ENCODE measurements at regions not wholly inside any gene's neighbourhood (a gene's known extent, or its start where the extent isn't known, plus 50 kb on each side); places are given as distances from the start of the nearest gene placed in this dataset.

DNA sequence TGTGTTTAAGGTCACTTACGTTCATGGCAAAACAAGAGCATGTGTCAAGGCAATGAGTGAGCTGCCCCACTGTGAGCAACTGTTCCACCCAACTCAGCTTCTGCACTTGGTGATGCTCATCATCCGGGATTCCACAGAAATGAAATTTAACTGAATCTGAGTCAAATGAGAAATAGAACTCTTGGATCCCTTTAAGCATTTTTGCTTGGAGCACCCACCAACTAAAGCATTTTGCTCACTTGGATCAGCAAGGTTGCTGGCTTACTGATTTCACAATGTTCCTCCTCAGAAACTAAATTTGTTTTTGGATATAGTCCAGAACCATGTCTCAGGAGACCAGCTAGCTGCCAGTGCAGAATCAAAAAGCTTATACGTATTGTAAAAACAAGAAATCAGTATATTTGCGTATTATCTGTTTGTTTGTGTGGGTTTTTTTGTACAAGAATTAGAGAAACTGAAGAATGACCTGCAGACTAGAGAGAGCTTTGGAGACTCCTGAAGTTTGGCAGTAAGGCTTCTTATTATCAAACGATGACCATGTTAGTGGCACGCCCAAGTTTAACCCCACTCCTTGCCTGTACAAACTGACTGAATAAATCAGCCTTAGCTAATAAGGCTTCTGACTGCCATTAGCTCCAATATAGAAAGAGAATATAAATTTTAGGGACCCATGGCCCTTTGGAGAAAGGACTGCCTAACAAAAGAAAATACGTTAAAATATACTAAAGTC is 153.8 kb upstream of the FST start:
- H3K4me1 ChIP-seq, result no peaks in the 10 kb centered on the region
- no peak overlapping the region for H3K4me3 ChIP-seq
- no peaks in the 10 kb centered on the region for H3K27me3 ChIP-seq
- no peaks in the 10 kb centered on the region for H3K9me3 ChIP-seq
- no peak for ATAC-seq
- no peaks in the 10 kb centered on the region for H3K36me3 ChIP-seq
- DNase-seq, result no peak
- TF ChIP-seq, protein P1, sequence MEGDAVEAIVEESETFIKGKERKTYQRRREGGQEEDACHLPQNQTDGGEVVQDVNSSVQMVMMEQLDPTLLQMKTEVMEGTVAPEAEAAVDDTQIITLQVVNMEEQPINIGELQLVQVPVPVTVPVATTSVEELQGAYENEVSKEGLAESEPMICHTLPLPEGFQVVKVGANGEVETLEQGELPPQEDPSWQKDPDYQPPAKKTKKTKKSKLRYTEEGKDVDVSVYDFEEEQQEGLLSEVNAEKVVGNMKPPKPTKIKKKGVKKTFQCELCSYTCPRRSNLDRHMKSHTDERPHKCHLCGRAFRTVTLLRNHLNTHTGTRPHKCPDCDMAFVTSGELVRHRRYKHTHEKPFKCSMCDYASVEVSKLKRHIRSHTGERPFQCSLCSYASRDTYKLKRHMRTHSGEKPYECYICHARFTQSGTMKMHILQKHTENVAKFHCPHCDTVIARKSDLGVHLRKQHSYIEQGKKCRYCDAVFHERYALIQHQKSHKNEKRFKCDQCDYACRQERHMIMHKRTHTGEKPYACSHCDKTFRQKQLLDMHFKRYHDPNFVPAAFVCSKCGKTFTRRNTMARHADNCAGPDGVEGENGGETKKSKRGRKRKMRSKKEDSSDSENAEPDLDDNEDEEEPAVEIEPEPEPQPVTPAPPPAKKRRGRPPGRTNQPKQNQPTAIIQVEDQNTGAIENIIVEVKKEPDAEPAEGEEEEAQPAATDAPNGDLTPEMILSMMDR (IDR thresholded peaks at IDR 0.05), result no peak
- FAIRE-seq, result no peak
- H3K27ac ChIP-seq, result no peak overlapping the region
- 61 to 70% methylated on average over 7 of the region's 7 CpGs for WGBS, 2 donors
- intact Hi-C loops (cut with DNase I), result no loop called here

DNA sequence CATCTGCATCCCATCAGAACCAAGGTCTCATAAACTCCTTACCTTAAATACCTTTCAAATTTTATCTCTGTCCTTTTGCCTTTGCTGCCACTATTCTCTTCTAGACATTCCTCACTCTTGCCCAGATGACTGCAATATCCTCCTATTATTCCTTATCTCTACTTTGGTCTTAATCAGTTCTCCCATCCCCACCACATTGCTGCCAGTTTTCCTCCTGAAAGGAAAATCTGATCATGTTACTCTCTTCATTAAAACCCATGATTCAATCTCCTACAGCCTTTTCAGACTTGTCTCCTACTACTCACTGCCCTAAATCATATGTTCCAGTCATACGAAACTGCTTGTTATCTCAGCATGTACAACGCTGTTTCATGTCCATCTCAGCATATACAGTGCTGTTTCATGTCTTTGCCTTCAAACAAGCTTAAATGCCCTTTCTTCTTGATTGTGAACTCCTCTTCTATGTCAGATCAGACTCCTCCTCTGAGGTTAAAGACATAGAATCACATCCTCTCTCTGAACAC is 152.6 kb upstream of the FST start:
- Histone ChIP-seq H3K4me3 (no peak overlapping the region), H3K36me3 (no peaks in the 10 kb centered on the region), H3K27me3 (no peaks in the 10 kb centered on the region), H3K9me3 (no peaks in the 10 kb centered on the region), H3K27ac (no peak overlapping the region), H3K4me1 (no peaks in the 10 kb centered on the region)
- 63 to 78% methylated on average over 2 of the region's 2 CpGs for WGBS, 2 donors
- intact Hi-C loops (cut with DNase I), result no loop called here
- no peak for ATAC-seq
- no peak for DNase-seq
- TF ChIP-seq, protein P1 (IDR thresholded peaks at IDR 0.05), result no peak
- no peak for FAIRE-seq

DNA sequence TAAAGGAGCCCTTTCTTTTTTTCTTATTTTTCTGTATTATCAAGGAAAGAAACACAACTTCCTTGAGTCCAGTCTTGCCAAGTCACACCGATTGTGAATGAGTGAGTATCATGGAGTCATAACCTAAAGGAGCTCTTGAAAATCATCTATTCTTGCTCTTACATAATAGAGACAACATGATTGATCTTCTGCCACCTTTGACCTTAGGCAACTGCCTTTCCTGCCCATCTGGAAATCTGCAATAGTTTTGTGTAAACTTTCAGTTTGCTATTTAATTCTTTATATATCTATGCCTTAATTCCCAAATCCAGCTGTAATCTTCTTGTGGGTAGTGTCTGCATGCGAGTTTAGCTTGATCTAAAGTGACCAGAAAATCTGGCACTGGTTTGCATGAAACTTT is 149.9 kb upstream of the FST start:
- no peak for DNase-seq
- WGBS, 2 donors, result 46 to 52% methylated on average over 2 of the region's 2 CpGs
- no peak for FAIRE-seq
- H3K4me3 ChIP-seq, result no peak overlapping the region
- H3K9me3 ChIP-seq, result no peaks in the 10 kb centered on the region
- intact Hi-C loops (cut with DNase I), result no loop called here
- TF ChIP-seq, protein P1 (IDR thresholded peaks at IDR 0.05), result no peak
- no peaks in the 10 kb centered on the region for H3K27me3 ChIP-seq
- no peaks in the 10 kb centered on the region for H3K36me3 ChIP-seq
- no peaks in the 10 kb centered on the region for H3K4me1 ChIP-seq
- H3K27ac ChIP-seq, result no peak overlapping the region
- no peak for ATAC-seq

DNA sequence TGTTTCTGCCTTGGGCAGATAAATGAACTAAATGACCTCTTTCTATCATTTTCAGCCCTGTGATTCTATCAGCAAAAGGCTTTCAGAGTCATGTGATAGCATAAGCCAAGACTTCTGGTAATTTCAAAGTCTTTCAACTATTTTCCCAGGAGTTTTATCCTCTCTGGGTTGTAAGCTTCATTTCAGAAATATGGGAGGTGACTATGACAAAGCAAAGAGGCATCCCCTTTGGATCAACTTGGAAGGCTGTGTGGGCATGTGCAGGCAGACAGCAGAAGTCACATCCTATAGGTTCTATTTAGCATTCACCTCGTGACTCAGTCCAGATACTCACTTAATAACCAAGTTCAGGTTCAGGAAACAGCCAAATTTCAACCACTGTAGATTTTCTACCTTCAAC is 149.0 kb upstream of the FST start:
- no peak for DNase-seq
- WGBS, 2 donors, result 26 to 48% methylated on average over 1 of the region's 1 CpG
- Histone ChIP-seq H3K4me3 (no peak overlapping the region), H3K27ac (no peak overlapping the region), H3K27me3 (no peaks in the 10 kb centered on the region), H3K9me3 (no peaks in the 10 kb centered on the region), H3K36me3 (no peaks in the 10 kb centered on the region), H3K4me1 (no peaks in the 10 kb centered on the region)
- no peak for ATAC-seq
- FAIRE-seq, result no peak
- intact Hi-C loops (cut with DNase I), result no loop called here
- TF ChIP-seq, protein P1 (IDR thresholded peaks at IDR 0.05), result no peak

DNA sequence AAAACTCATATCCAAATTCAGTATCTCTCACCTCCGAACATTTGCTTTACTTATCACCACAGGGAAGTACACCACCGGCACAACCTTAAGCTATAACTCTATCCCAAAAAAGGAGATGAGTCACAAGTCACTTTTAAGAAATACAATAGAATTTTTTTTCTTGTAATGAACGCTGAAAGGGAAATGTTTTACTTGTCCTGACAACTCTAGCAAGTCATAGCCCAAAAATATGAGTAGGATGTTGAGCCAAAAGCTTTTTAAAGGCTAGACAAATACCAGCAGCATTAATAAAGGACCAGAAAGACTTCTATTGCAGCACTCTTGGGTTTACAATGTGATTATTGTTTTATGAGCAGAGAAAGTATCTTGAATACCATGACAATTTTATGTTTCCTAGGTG is 147.3 kb upstream of the FST start:
- Histone ChIP-seq H3K4me1 (no peaks in the 10 kb centered on the region), H3K27ac (no peak overlapping the region), H3K4me3 (no peak overlapping the region), H3K36me3 (no peaks in the 10 kb centered on the region), H3K9me3 (no peaks in the 10 kb centered on the region), H3K27me3 (no peaks in the 10 kb centered on the region)
- TF ChIP-seq, protein P1 (IDR thresholded peaks at IDR 0.05), result no peak
- intact Hi-C loops (cut with DNase I), result no loop called here
- DNase-seq (no peak), FAIRE-seq (no peak), ATAC-seq (no peak)
- 35 to 44% methylated on average over 3 of the region's 3 CpGs for WGBS, 2 donors
